Rectal smooth muscle tissue (tissue), 1 donor: ENCODE measurements at regions not wholly inside any gene's neighbourhood (a gene's known extent, or its start where the extent isn't known, plus 50 kb on each side); places are given as distances from the start of the nearest gene placed in this dataset.

Source experiments
- H3K27ac ChIP-seq: one replicate; pipeline ENCODE4 v1.7.0; 2013; ENCODE audit warnings: low read depth, low read length, inconsistent platforms
- H3K27me3 ChIP-seq: one replicate; pipeline ENCODE4 v1.7.0; 2013; ENCODE audit warnings: low read length; ENCODE audit not compliant: control insufficient read depth, insufficient read depth
- H3K36me3 ChIP-seq: one replicate; pipeline ENCODE4 v1.7.0; 2013; ENCODE audit warnings: low read length; ENCODE audit not compliant: control insufficient read depth, insufficient read depth
- H3K4me1 ChIP-seq: one replicate; pipeline ENCODE4 v1.7.0; 2013; ENCODE audit warnings: low read length; ENCODE audit not compliant: control insufficient read depth, insufficient read depth
- H3K4me3 ChIP-seq: one replicate; pipeline ENCODE4 v1.7.0; 2013; ENCODE audit warnings: low read length
- H3K9ac ChIP-seq: one replicate; pipeline ENCODE4 v1.7.0; 2013; ENCODE audit warnings: low read length

DNA sequence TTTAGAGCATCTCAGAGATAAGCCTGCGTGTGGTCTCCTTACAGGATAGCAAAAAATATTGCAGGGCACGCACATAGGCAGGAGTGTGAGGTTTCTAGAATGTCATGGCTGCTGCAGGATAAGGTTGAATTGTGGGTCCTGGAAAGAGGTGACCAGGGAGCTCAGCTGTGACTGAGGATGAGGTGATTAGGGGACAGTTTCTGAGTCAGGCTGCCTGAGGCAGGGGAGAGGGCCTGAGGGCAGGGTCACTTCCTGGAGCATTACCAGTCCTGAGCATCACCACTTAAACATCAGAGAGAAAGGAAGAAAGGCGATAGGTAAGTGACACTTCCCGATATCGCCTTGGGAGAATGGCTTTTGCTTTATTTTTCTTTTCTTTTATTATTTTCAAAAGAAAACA is 813.8 kb downstream of the TUSC7 start:
- H3K27ac ChIP-seq, result no peak overlapping the region
- no peak overlapping the region for H3K9ac ChIP-seq
- no peak overlapping the region for H3K4me3 ChIP-seq
- H3K27me3 ChIP-seq, result no peaks in the 10 kb centered on the region
- H3K4me1 ChIP-seq, result no peaks in the 10 kb centered on the region
- H3K36me3 ChIP-seq, result no peaks in the 10 kb centered on the region

DNA sequence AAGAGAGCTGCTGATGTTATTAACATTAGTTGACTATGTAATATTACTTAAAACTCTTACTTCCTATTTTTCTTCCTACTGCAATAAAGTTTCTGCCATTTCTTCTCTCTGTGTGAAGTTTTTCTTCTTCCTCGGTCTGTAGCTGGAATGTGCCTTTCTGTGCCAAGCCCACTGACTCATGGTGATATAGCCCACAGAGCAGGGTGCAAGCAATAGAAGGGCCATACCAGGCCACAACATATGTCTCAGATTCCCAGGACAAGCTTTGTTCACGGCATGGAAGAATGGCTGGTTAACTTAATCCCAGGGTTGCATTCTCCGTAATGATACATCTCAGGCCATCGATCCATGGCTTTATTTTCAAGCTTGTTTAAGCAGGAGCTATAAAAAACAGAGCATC is 815.3 kb downstream of the TUSC7 start:
- no peaks in the 10 kb centered on the region for H3K4me1 ChIP-seq
- no peaks in the 10 kb centered on the region for H3K36me3 ChIP-seq
- H3K27me3 ChIP-seq, result no peaks in the 10 kb centered on the region
- H3K27ac ChIP-seq, result no peak overlapping the region
- no peak overlapping the region for H3K4me3 ChIP-seq
- H3K9ac ChIP-seq, result no peak overlapping the region

GRCh38 chr3:117526470-117527079 is 817.0 kb downstream of the TUSC7 start:
- Histone ChIP-seq H3K27ac (no peak overlapping the region), H3K9ac (no peak overlapping the region), H3K4me1 (no peaks in the 10 kb centered on the region), H3K36me3 (no peaks in the 10 kb centered on the region), H3K27me3 (no peaks in the 10 kb centered on the region), H3K4me3 (no peak overlapping the region)

DNA sequence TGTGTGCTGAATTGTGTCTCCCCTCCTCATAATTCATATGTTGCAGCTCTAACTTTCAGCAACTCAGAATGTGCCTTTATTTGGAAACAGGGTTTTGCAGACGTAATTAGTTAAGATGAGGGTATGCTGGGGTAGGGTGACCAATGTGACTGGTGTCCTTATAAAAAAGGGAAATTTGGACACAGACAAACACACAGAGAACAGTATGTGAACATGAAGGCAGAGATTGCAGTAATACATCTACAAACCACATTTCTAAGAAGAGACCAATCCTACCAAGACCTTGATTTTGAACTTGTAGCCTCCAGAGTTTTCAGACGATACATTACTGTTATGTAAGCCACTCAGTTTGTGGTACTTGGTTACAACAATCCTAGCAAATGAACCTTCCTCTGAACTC is 817.8 kb downstream of the TUSC7 start:
- Histone ChIP-seq H3K27ac (no peak overlapping the region), H3K36me3 (no peaks in the 10 kb centered on the region), H3K4me3 (no peak overlapping the region), H3K4me1 (no peaks in the 10 kb centered on the region), H3K27me3 (no peaks in the 10 kb centered on the region), H3K9ac (no peak overlapping the region)

- Histone ChIP-seq H3K9ac (no peak overlapping the region), H3K4me3 (no peak overlapping the region), H3K27ac (no peak overlapping the region), H3K4me1 (no peaks in the 10 kb centered on the region), H3K36me3 (no peaks in the 10 kb centered on the region), H3K27me3 (no peaks in the 10 kb centered on the region)
Measured at GRCh38 chr3:117528688-117529087, 819.1 kb downstream of the TUSC7 start.

DNA sequence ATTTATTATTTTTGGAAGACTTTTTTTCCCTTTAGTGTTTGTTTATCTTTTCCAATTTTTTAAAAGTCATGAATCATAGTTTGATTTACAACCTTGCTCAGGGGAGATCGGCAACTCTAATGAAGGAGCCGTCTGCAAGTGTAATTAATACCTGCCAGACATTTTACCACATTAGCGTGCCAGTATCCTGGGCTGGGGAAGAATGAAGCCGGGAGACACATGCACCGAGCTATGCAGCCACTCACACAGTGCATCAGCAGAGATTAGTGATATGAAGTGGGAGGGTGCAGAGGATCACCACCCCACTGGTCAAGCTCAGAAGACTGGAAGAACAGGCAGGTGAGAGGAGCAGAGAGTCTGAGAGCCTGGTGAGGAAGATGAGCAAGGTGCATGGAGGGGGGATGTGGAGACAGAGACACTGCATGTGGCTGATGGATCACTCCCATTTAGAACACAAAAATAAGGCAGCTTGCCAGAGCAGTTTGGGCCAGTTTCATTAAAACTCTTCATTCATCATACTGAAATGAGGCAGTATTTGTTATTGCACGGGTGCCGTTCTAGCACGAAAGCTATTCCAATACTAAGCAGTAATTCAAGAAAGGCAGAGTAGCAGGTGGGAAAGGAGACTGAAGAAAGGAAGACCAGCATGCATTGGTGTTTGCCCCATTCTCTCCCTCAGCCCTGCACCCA is 821.6 kb downstream of the TUSC7 start:
- no peaks in the 10 kb centered on the region for H3K36me3 ChIP-seq
- H3K27ac ChIP-seq, result no peak overlapping the region
- no peak overlapping the region for H3K9ac ChIP-seq
- H3K27me3 ChIP-seq, result no peaks in the 10 kb centered on the region
- H3K4me1 ChIP-seq, result no peaks in the 10 kb centered on the region
- no peak overlapping the region for H3K4me3 ChIP-seq

DNA sequence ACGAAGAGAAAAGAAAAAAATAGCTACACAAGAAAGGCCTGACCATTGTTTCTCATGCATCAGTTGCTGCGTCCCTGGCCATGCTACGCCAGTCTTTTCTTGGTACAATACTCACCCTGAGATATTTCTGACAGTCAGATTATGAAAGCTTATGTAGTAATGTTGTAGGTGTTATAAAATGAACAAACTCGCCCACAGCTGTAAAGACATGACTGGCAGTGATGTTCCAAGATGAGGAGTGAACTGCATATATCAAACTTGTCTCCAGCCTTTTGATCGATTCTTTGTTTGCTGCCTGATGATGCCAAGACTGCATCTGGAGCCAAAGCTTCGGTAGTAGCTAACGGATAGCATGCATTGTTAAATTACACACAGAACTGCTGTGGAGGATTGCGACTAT is 822.7 kb downstream of the TUSC7 start:
- no peak overlapping the region for H3K27ac ChIP-seq
- H3K9ac ChIP-seq, result no peak overlapping the region
- H3K4me1 ChIP-seq, result no peaks in the 10 kb centered on the region
- H3K4me3 ChIP-seq, result no peak overlapping the region
- no peaks in the 10 kb centered on the region for H3K27me3 ChIP-seq
- H3K36me3 ChIP-seq, result no peaks in the 10 kb centered on the region

GRCh38 chr3:117534138-117534537 is 824.6 kb downstream of the TUSC7 start:
- H3K4me3 ChIP-seq, result no peak overlapping the region
- H3K4me1 ChIP-seq, result no peaks in the 10 kb centered on the region
- H3K27ac ChIP-seq, result no peak overlapping the region
- no peaks in the 10 kb centered on the region for H3K36me3 ChIP-seq
- no peak overlapping the region for H3K9ac ChIP-seq
- no peaks in the 10 kb centered on the region for H3K27me3 ChIP-seq

GRCh38 chr3:117536006-117536405 is 826.4 kb downstream of the TUSC7 start:
- no peaks in the 10 kb centered on the region for H3K36me3 ChIP-seq

GRCh38 chr3:117537949-117538348 is 828.4 kb downstream of the TUSC7 start:
- Histone ChIP-seq H3K9ac (no peak overlapping the region), H3K27me3 (no peaks in the 10 kb centered on the region), H3K4me3 (no peak overlapping the region), H3K27ac (no peak overlapping the region), H3K4me1 (no peaks in the 10 kb centered on the region), H3K36me3 (no peaks in the 10 kb centered on the region)

More at GRCh38 chr3:117536006-117536405, 826.4 kb downstream of the TUSC7 start:
- Histone ChIP-seq H3K4me1 (no peaks in the 10 kb centered on the region), H3K9ac (no peak overlapping the region), H3K27ac (no peak overlapping the region), H3K27me3 (no peaks in the 10 kb centered on the region), H3K4me3 (no peak overlapping the region)

DNA sequence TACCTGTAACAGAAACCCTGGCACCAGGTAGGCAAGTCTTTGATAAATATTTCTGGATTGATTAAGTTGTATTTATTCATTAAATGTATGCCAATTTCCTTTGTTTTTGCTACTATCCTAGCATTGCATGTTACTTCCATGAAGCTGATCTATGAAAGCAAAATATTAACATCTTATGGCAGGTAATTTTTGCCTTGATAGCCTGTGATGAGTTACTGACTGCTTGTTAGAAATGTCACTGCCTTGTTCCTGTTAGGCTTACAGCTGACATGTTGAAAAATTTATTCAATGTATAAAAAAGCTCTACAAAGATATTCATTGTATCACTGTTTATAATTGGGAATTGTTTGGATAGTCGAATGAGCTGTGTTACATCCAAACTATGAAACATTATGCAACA is 830.1 kb downstream of the TUSC7 start:
- no peaks in the 10 kb centered on the region for H3K4me1 ChIP-seq
- H3K27me3 ChIP-seq, result no peaks in the 10 kb centered on the region
- no peaks in the 10 kb centered on the region for H3K36me3 ChIP-seq
- H3K4me3 ChIP-seq, result no peak overlapping the region
- no peak overlapping the region for H3K27ac ChIP-seq
- H3K9ac ChIP-seq, result no peak overlapping the region

DNA sequence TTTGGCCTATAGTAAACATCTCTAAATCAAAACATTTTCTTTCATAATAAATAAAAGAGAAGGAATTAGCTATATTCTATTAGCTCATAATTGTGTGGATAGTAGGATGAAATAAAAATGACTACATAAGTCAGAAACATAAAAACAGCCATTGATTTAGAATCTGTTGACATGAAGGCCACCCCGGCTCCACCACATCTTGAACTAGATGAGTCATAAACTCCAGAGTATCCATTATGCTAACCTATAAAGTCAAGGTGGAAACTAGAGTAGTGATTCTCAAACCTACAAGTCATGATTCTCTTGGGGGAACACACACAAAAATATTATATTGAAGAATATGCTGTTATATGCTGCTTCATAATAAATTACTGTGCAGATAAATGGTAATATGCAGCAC is 831.0 kb downstream of the TUSC7 start:
- H3K27me3 ChIP-seq, result no peaks in the 10 kb centered on the region
- H3K9ac ChIP-seq, result no peak overlapping the region
- no peaks in the 10 kb centered on the region for H3K4me1 ChIP-seq
- H3K27ac ChIP-seq, result no peak overlapping the region
- no peaks in the 10 kb centered on the region for H3K36me3 ChIP-seq
- H3K4me3 ChIP-seq, result no peak overlapping the region

GRCh38 chr3:117541721-117542120 is 832.1 kb downstream of the TUSC7 start:
- no peaks in the 10 kb centered on the region for H3K36me3 ChIP-seq
- no peak overlapping the region for H3K27ac ChIP-seq
- no peak overlapping the region for H3K4me3 ChIP-seq
- H3K4me1 ChIP-seq, result no peaks in the 10 kb centered on the region
- no peak overlapping the region for H3K9ac ChIP-seq
- no peaks in the 10 kb centered on the region for H3K27me3 ChIP-seq
